Sigmoid colon (tissue), 4 donors: ENCODE measurements at regions not wholly inside any gene's neighbourhood (a gene's known extent, or its start where the extent isn't known, plus 50 kb on each side); places are given as distances from the start of the nearest gene placed in this dataset.

ENCODE experiments used
- CTCF ChIP-seq, 4 experiments: fragments of 450-650 bp in 3 of 4; fragments of 200-600 bp in 1 of 4; IDR thresholded peaks; one replicate each; pipeline ENCODE4 v1.5.1; 2016 to 2019; ENCODE audit warnings: antibody characterized with exemption in 4 of 4, mild to moderate bottlenecking in 3 of 4, moderate library complexity in 2 of 4
- EP300 ChIP-seq, 4 donors: sonication (generic); formaldehyde crosslinking; IDR thresholded peaks; one replicate each; pipeline ENCODE4 v1.6.1; 2017; ENCODE audit warnings: antibody characterized with exemption in 4 of 4
- POLR2A ChIP-seq, 2 donors: fragments of 450-650 bp; IDR thresholded peaks; one replicate each; pipeline ENCODE4 v1.6.1; 2016; ENCODE audit warnings: antibody characterized with exemption in 2 of 2, mild to moderate bottlenecking in 2 of 2, moderate library complexity in 2 of 2
- POLR2AphosphoS5 ChIP-seq, 4 donors: sonication (generic); formaldehyde crosslinking; IDR thresholded peaks; one replicate each; pipeline ENCODE4 v1.6.1; 2017; ENCODE audit warnings: antibody characterized with exemption in 4 of 4

- TF ChIP-seq POLR2A (IDR thresholded peaks at IDR 0.05) (no peak), CTCF (IDR thresholded peaks at IDR 0.05) (no peak), POLR2AphosphoS5 (IDR thresholded peaks at IDR 0.05) (no peak), EP300 (IDR thresholded peaks at IDR 0.05) (no peak)
These were observed 57.1 kb upstream of the IZUMO3 start for GRCh38 chr9:24602693-24603352.
